Peyer's patch (tissue), 4 donors: ENCODE measurements at regions not wholly inside any gene's neighbourhood (a gene's known extent, or its start where the extent isn't known, plus 50 kb on each side); places are given as distances from the start of the nearest gene placed in this dataset.
"Not testable (repeated sequence)": the region's sequence is repeated elsewhere in the genome, so short reads cannot be mapped to it uniquely, and the experiment has no call there.

Experiments used
- DNase-seq, 3 donors: peaks; one replicate each; pipeline ENCODE4 v3.0.0-alpha.2; 2017 to 2019
- H3K27ac ChIP-seq, 4 donors: fragments of 200-600 bp; sonication (generic); one replicate each; pipeline ENCODE4 v1.5.1; 2016 to 2019
- H3K27me3 ChIP-seq, 2 donors: fragments of 200-600 bp; sonication (generic); one replicate each; pipeline ENCODE4 v1.5.1; 2019
- H3K36me3 ChIP-seq, 3 donors: fragments of 200-600 bp; sonication (generic); one replicate each; pipeline ENCODE4 v1.5.1; 2016 to 2019
- H3K4me1 ChIP-seq, 4 donors: fragments of 200-600 bp; sonication (generic); one replicate each; pipeline ENCODE4 v1.5.1; 2016 to 2019
- H3K4me3 ChIP-seq, 4 donors: fragments of 200-600 bp; sonication (generic); 1 replicate in 3 of 4; 2 replicates in 1 of 4; pipeline ENCODE4 v1.5.1; 2016 to 2019; ENCODE audit warnings: mild to moderate bottlenecking in 1 of 4
- H3K9me3 ChIP-seq, 4 donors: fragments of 200-600 bp; sonication (generic); one replicate each; pipeline ENCODE4 v1.5.1; 2016 to 2019; ENCODE audit warnings: mild to moderate bottlenecking in 1 of 4
- POLR2A ChIP-seq, 2 donors: fragments of 450-650 bp; IDR thresholded peaks; one replicate each; pipeline ENCODE4 v1.5.1; 2017; ENCODE audit warnings: antibody characterized with exemption in 2 of 2, mild to moderate bottlenecking in 2 of 2, moderate library complexity in 2 of 2
- TF ChIP-seq, protein P1 (sequence below), 6 experiments: fragments of 450-650 bp in 4 of 6; fragments of 200-600 bp in 2 of 6; sonication (generic) in 1 of 6; IDR thresholded peaks; one replicate each; pipeline ENCODE4 v1.5.1; 2017 to 2019; ENCODE audit warnings: antibody characterized with exemption in 6 of 6, mild to moderate bottlenecking in 3 of 6, moderate library complexity in 1 of 6

DNA sequence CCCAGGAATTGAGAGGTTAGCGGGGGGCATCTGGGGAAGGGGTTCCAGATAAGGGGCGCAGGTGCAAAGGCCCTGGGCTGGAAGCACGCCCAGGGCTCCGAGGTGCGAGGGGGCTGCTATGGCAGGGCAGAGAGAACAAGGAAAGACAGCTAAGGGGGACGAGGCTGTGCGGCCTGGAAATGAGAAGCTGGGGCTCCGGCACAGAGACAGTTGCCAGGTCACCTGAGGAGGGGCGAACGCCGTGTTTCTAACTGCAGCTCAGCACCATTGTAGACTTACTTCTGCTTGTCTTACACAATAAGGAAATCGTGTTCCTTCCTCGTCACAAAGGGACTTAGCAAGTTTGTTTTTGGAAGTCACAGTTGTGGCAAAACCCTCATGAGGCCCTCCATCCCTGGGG lies 68.9 kb upstream of the TBXT start:
- TF ChIP-seq POLR2A (IDR thresholded peaks at IDR 0.05): no peak
- TF ChIP-seq, protein P1, sequence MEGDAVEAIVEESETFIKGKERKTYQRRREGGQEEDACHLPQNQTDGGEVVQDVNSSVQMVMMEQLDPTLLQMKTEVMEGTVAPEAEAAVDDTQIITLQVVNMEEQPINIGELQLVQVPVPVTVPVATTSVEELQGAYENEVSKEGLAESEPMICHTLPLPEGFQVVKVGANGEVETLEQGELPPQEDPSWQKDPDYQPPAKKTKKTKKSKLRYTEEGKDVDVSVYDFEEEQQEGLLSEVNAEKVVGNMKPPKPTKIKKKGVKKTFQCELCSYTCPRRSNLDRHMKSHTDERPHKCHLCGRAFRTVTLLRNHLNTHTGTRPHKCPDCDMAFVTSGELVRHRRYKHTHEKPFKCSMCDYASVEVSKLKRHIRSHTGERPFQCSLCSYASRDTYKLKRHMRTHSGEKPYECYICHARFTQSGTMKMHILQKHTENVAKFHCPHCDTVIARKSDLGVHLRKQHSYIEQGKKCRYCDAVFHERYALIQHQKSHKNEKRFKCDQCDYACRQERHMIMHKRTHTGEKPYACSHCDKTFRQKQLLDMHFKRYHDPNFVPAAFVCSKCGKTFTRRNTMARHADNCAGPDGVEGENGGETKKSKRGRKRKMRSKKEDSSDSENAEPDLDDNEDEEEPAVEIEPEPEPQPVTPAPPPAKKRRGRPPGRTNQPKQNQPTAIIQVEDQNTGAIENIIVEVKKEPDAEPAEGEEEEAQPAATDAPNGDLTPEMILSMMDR (IDR thresholded peaks at IDR 0.05): no peak
- H3K9me3 ChIP-seq: no peaks in the 10 kb centered on the region
- peaks cover 0 to 5% (median 0%) of the 10 kb centered on the region in 4 donors for H3K4me1 ChIP-seq
- DNase-seq: no peak
- no peak overlapping the region for H3K27ac ChIP-seq
- H3K27me3 ChIP-seq: no peaks in the 10 kb centered on the region
- H3K4me3 ChIP-seq: no peak overlapping the region
- H3K36me3 ChIP-seq: no peaks in the 10 kb centered on the region

GRCh38 chr6:166235666-166236292 lies 68.1 kb upstream of the TBXT start:
- Histone ChIP-seq H3K27ac (no peak overlapping the region), H3K36me3 (no peaks in the 10 kb centered on the region), H3K4me1 (peaks cover 0 to 5% (median 0%) of the 10 kb centered on the region in 4 donors), H3K27me3 (no peaks in the 10 kb centered on the region), H3K9me3 (no peaks in the 10 kb centered on the region), H3K4me3 (no peak overlapping the region)
- no peak for DNase-seq
- TF ChIP-seq, protein P1 (IDR thresholded peaks at IDR 0.05): no peak
- no peak for TF ChIP-seq POLR2A (IDR thresholded peaks at IDR 0.05)

DNA sequence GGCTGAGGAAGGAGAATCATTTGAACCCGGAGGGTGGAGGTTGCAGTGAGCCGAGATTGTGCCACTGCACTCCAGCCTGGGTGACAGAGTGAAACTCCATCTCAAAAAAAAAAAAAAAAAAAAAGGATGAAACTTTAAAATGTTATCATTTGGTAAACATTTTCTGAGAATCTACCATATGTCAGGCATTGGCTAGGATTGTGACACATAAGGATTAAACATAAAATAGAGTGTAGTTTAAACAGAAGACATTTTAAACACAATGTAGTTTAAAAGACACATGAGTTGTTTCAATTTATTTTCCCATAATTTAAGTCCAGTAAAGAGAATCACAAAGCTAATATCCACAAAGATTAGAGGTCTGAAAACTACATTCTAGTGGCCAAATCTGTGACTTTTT lies 63.5 kb upstream of the TBXT start:
- H3K27ac ChIP-seq, H3K9me3 ChIP-seq, H3K4me1 ChIP-seq, DNase-seq, H3K4me3 ChIP-seq, H3K27me3 ChIP-seq, H3K36me3 ChIP-seq: not testable (repeated sequence)

- H3K9me3 ChIP-seq: no peaks in the 10 kb centered on the region
- TF ChIP-seq POLR2A (IDR thresholded peaks at IDR 0.05): no peak
- TF ChIP-seq, protein P1 (IDR thresholded peaks at IDR 0.05): no peak
- H3K27me3 ChIP-seq: no peaks in the 10 kb centered on the region
- H3K4me1 ChIP-seq: no peaks in the 10 kb centered on the region
- no peak overlapping the region for H3K27ac ChIP-seq
- no peaks in the 10 kb centered on the region for H3K36me3 ChIP-seq
- no peak overlapping the region for H3K4me3 ChIP-seq
- DNase-seq: no peak
These were observed 61.3 kb upstream of the TBXT start for GRCh38 chr6:166228839-166229528.

DNA sequence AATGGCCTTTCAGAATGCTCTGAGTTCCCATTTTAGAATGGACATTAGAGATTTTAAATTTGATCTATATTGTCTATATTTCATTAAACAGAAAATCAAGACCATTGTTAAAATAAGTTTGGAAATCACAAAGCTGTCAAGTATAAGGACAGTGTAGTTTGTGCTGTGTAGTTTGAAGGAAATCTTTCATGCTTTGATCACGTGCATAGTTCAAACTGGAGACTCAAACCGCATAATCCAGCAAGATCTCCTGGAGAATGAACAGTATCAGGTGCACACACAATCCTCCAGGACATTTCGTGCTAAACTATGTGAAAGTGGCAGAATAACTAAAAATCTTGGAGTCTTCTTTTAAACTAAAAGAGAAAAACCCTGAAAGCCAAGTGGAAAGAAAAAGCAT lies 60.8 kb upstream of the TBXT start:
- Histone ChIP-seq H3K36me3 (no peaks in the 10 kb centered on the region), H3K4me1 (no peaks in the 10 kb centered on the region), H3K27me3 (no peaks in the 10 kb centered on the region), H3K9me3 (no peaks in the 10 kb centered on the region), H3K4me3 (no peak overlapping the region), H3K27ac (no peak overlapping the region)
- TF ChIP-seq, protein P1 (IDR thresholded peaks at IDR 0.05): no peak
- TF ChIP-seq POLR2A (IDR thresholded peaks at IDR 0.05): no peak
- DNase-seq: no peak

DNA sequence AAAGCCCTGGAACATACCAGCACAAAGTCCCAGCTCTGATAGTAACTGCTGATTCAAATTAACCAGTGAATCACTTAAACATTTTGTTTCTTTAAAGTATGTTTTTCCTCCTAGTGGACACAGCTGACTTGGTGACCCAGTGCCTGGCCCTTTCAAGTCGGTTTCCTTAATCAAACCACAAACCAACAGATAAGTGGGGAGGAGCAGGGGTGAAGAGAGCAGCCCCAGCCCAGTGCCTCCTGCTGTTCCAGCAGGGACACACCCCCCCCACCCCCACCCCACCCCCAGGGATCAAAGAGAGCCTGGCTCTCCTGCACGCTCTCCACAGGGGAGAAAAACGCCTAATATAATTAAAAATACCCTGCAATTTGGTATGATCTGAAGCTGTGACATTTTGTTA lies 55.4 kb upstream of the TBXT start:
- no peak for DNase-seq
- H3K4me3 ChIP-seq: no peak overlapping the region
- H3K27ac ChIP-seq: no peak overlapping the region
- no peaks in the 10 kb centered on the region for H3K36me3 ChIP-seq
- H3K27me3 ChIP-seq: no peaks in the 10 kb centered on the region
- H3K9me3 ChIP-seq: no peaks in the 10 kb centered on the region
- TF ChIP-seq, protein P1 (IDR thresholded peaks at IDR 0.05): no peak
- no peak for TF ChIP-seq POLR2A (IDR thresholded peaks at IDR 0.05)
- no peaks in the 10 kb centered on the region for H3K4me1 ChIP-seq
